Stomach (tissue), 8 donors: ENCODE measurements at regions not wholly inside any gene's neighbourhood (a gene's known extent, or its start where the extent isn't known, plus 50 kb on each side); places are given as distances from the start of the nearest gene placed in this dataset.

Experiments used
- DNase-seq, 2 donors: peaks; one replicate each; pipeline versions ENCODE4 v3.0.0 to v3.0.0-alpha.2; 2013 to 2019
- H3K27ac ChIP-seq, 5 donors: fragments of 200-600 bp in 4 of 5; sonication (generic) in 4 of 5; one replicate each; pipeline ENCODE4 v1.5.1; 2013 to 2019; ENCODE audit warnings: mild to moderate bottlenecking in 1 of 5, moderate library complexity in 1 of 5
- H3K27me3 ChIP-seq, 3 donors: fragments of 200-600 bp; sonication (generic); one replicate each; pipeline ENCODE4 v1.5.1; 2017 to 2019; ENCODE audit warnings: mixed run types in 1 of 3
- H3K36me3 ChIP-seq, 4 donors: fragments of 200-600 bp; sonication (generic); 1 replicate in 3 of 4; 2 replicates in 1 of 4; pipeline ENCODE4 v1.5.1; 2016 to 2019
- H3K4me1 ChIP-seq, 4 donors: fragments of 200-600 bp; sonication (generic); one replicate each; pipeline ENCODE4 v1.5.1; 2016 to 2019
- H3K4me3 ChIP-seq, 4 donors: fragments of 200-600 bp; sonication (generic) in 3 of 4; one replicate each; pipeline ENCODE4 v1.5.1; 2016 to 2019; ENCODE audit warnings: mild to moderate bottlenecking in 1 of 4
- H3K9me3 ChIP-seq, 4 donors: fragments of 200-600 bp; sonication (generic); one replicate each; pipeline ENCODE4 v1.5.1; 2016 to 2019
- CTCF ChIP-seq, 7 experiments: fragments of 450-650 bp in 4 of 7; fragments of 200-600 bp in 3 of 7; sonication (generic) in 3 of 7; IDR thresholded peaks; one replicate each; pipeline ENCODE4 v1.5.1; 2016 to 2019; ENCODE audit warnings: antibody characterized with exemption in 7 of 7, control low read depth in 2 of 7, mild to moderate bottlenecking in 1 of 7
- EP300 ChIP-seq: sonication (generic); formaldehyde crosslinking; IDR thresholded peaks from one replicate; pipeline ENCODE4 v1.6.1; 2017; ENCODE audit warnings: antibody characterized with exemption
- POLR2A ChIP-seq, 4 donors: fragments of 450-650 bp; IDR thresholded peaks; one replicate each; pipeline ENCODE4 v1.6.1; 2016; ENCODE audit warnings: antibody characterized with exemption in 4 of 4, control low read depth in 2 of 4, mild to moderate bottlenecking in 1 of 4, moderate library complexity in 1 of 4
- POLR2AphosphoS5 ChIP-seq, 3 donors: sonication (generic); formaldehyde crosslinking; IDR thresholded peaks; one replicate each; pipeline ENCODE4 v1.6.1; 2016; ENCODE audit warnings: antibody characterized with exemption in 3 of 3
- WGBS, 5 donors: extraction: QIAGEN DNeasy Blood & Tissue Kit in 3 of 5; methylation state at CpG; one replicate each; pipeline versions ENCODE4 v1.1.5 to v1.1.7; 2013 to 2018; 5-methylcytosine and 5-hydroxymethylcytosine counted together
- intact Hi-C: fragments of 100-400 bp; cut with DNase I; formaldehyde crosslinking; loops from one replicate; pipeline ENCODE4 v1.15.1; 2023; ENCODE audit warnings: low total_unique reads
- donor health status: healthy with polysubstance abuse.
- donor health status: Bipolar disorder and iron deficiency.
- donor health status: healthy.

- DNase-seq, result no peak
- Histone ChIP-seq H3K27me3 (no peaks in the 10 kb centered on the region), H3K9me3 (no peaks in the 10 kb centered on the region), H3K36me3 (no peaks in the 10 kb centered on the region), H3K27ac (no peak overlapping the region), H3K4me3 (no peak overlapping the region), H3K4me1 (no peaks in the 10 kb centered on the region)
- no peak for TF ChIP-seq POLR2AphosphoS5 (IDR thresholded peaks at IDR 0.05)
- no peak for TF ChIP-seq POLR2A (IDR thresholded peaks at IDR 0.05)
- TF ChIP-seq CTCF (IDR thresholded peaks at IDR 0.05), result no peak
- TF ChIP-seq EP300, result no peak
- intact Hi-C loops, result no loop called here
- WGBS, 5 donors, result 59 to 75% (median 67%) methylated on average over 2 of the region's 2 CpGs
Observed at GRCh38 chr4:58219179-58219578, 1109.0 kb upstream of the IGFBP7 start.

- Histone ChIP-seq H3K27ac (no peak overlapping the region), H3K27me3 (no peaks in the 10 kb centered on the region), H3K4me1 (no peaks in the 10 kb centered on the region), H3K36me3 (no peaks in the 10 kb centered on the region), H3K4me3 (no peak overlapping the region), H3K9me3 (no peaks in the 10 kb centered on the region)
- TF ChIP-seq POLR2AphosphoS5 (IDR thresholded peaks at IDR 0.05), result no peak
- no peak for TF ChIP-seq POLR2A (IDR thresholded peaks at IDR 0.05)
- TF ChIP-seq EP300, result no peak
- TF ChIP-seq CTCF (IDR thresholded peaks at IDR 0.05), result no peak
- no peak for DNase-seq
- WGBS, 5 donors, result 84 to 95% (median 91%) methylated on average over 1 of the region's 1 CpG
- intact Hi-C loops, result no loop called here
Observed at GRCh38 chr4:58216461-58216860, 1106.3 kb upstream of the IGFBP7 start.

GRCh38 chr4:58214376-58214775 lies 1104.2 kb upstream of the IGFBP7 start:
- Histone ChIP-seq H3K4me3 (no peak overlapping the region), H3K27ac (no peak overlapping the region), H3K9me3 (no peaks in the 10 kb centered on the region), H3K27me3 (no peaks in the 10 kb centered on the region), H3K36me3 (no peaks in the 10 kb centered on the region), H3K4me1 (no peaks in the 10 kb centered on the region)
- DNase-seq, result no peak
- no peak for TF ChIP-seq POLR2A (IDR thresholded peaks at IDR 0.05)
- TF ChIP-seq CTCF (IDR thresholded peaks at IDR 0.05), result no peak
- TF ChIP-seq POLR2AphosphoS5 (IDR thresholded peaks at IDR 0.05), result no peak
- no peak for TF ChIP-seq EP300
- WGBS, 5 donors, result 30 to 54% (median 35%) methylated on average over 3 of the region's 3 CpGs
- intact Hi-C loops, result no loop called here

GRCh38 chr4:58209551-58209950 lies 1099.4 kb upstream of the IGFBP7 start:
- 61 to 76% (median 69%) methylated on average over 2 of the region's 2 CpGs for WGBS, 5 donors
- intact Hi-C loops, result no loop called here
- TF ChIP-seq POLR2AphosphoS5 (IDR thresholded peaks at IDR 0.05) (no peak), CTCF (IDR thresholded peaks at IDR 0.05) (no peak), POLR2A (IDR thresholded peaks at IDR 0.05) (no peak), EP300 (no peak)
- H3K4me3 ChIP-seq, result no peak overlapping the region
- no peaks in the 10 kb centered on the region for H3K9me3 ChIP-seq
- H3K27me3 ChIP-seq, result no peaks in the 10 kb centered on the region
- DNase-seq, result no peak
- no peak overlapping the region for H3K27ac ChIP-seq
- H3K4me1 ChIP-seq, result no peaks in the 10 kb centered on the region
- no peaks in the 10 kb centered on the region for H3K36me3 ChIP-seq
